ENCODE measurements at regions not wholly inside any gene's neighbourhood (a gene's known extent, or its start where the extent isn't known, plus 50 kb on each side); places are given as distances from the start of the nearest gene placed in this dataset.

DNA sequence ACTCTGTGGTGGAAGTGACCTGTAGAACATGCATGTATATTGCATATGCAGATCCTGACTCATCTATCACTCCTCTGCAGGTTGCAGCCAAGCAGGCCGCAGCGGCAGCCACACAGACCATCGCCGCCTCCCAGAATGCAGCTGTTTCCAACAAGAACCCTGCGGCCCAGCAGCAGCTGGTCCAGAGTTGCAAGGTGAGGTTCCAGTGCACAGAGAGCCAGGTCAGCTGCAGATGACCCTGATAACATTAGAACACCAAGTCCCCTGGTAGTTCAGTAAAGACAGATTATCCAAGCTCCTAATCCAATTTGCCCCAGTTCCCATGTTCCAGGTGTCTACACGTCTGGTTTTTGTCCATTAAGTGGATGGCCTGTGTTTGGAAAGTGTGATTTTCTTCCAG, 325.1 kb upstream of the TPM1 start:
- no peaks in the 10 kb centered on the region for H3K79me2 ChIP-seq (ENCODE audit: low read length)
- H3K27ac ChIP-seq (ENCODE audit: low read length), result no peak overlapping the region
- H3K9me3 ChIP-seq (replicated peaks; ENCODE audit: insufficient read depth, low read length), result no peaks in the 10 kb centered on the region
- no peak overlapping the region for H3K4me2 ChIP-seq (ENCODE audit: low read depth, low read length)
- DNase-seq, result no peak
- no peak overlapping the region for H3K4me3 ChIP-seq (ENCODE audit: low read length)
- H3K4me1 ChIP-seq (ENCODE audit: low read length), result no peaks in the 10 kb centered on the region
- TF ChIP-seq EZH2 (optimal IDR thresholded peaks at IDR 0.05; ENCODE audit: low read depth, low read length) (no peak), EZH2phosphoT487 (IDR thresholded peaks at IDR 0.05; ENCODE audit: low read length) (no peak), CTCF (IDR thresholded peaks at IDR 0.05; ENCODE audit: low read length) (no peak)
- H3K27me3 ChIP-seq (replicated peaks; ENCODE audit: insufficient read depth, low read length), result no peaks in the 10 kb centered on the region
- no peak overlapping the region for H3K9ac ChIP-seq (ENCODE audit: low read length)
- no peak overlapping the region for H2AFZ ChIP-seq (ENCODE audit: low read length)
- H3K9me2 ChIP-seq (replicated peaks; ENCODE audit: insufficient read depth, low read length), result no peaks in the 10 kb centered on the region
- H3F3A ChIP-seq (ENCODE audit: insufficient read depth, low read length), result no peaks in the 10 kb centered on the region
- H4K20me1 ChIP-seq (ENCODE audit: insufficient read depth, low read length), result no peaks in the 10 kb centered on the region
- H3K36me3 ChIP-seq (replicated peaks; ENCODE audit: insufficient read depth, low read length), result no peaks in the 10 kb centered on the region

DNA sequence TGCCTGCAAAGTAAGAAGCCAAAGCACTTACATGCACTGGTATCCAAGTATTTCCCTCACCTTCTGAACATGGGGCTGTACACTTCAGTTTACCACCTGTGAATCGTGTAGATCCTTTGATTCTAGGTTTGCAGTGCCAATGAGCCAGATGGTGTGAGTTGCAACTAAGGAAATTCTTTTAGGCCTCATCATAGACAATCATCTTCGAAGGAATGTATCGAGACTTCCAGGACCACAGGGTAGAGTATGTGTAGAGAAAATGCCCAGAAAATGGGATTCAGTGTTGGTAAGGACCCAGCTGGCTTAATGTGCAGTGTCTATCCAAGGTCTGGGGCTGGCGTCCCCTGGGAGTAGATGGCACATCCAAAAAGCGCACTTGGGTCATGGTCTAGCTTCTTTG, 323.2 kb upstream of the TPM1 start:
- H4K20me1 ChIP-seq (ENCODE audit: insufficient read depth, low read length), result no peaks in the 10 kb centered on the region
- TF ChIP-seq EZH2phosphoT487 (IDR thresholded peaks at IDR 0.05; ENCODE audit: low read length) (no peak), CTCF (IDR thresholded peaks at IDR 0.05; ENCODE audit: low read length) (no peak), EZH2 (optimal IDR thresholded peaks at IDR 0.05; ENCODE audit: low read depth, low read length) (no peak)

GRCh38 chr15:62722237-62722636, 320.3 kb upstream of the TPM1 start:
- H4K20me1 ChIP-seq (ENCODE audit: insufficient read depth, low read length), result no peaks in the 10 kb centered on the region
- no peak overlapping the region for H3K9ac ChIP-seq (ENCODE audit: low read length)
- no peaks in the 10 kb centered on the region for H3K36me3 ChIP-seq (replicated peaks; ENCODE audit: insufficient read depth, low read length)
- H3K79me2 ChIP-seq (ENCODE audit: low read length), result no peaks in the 10 kb centered on the region
- H3K4me3 ChIP-seq (ENCODE audit: low read length), result no peak overlapping the region
- TF ChIP-seq EZH2 (optimal IDR thresholded peaks at IDR 0.05; ENCODE audit: low read depth, low read length), result no peak
- no peak for TF ChIP-seq CTCF (IDR thresholded peaks at IDR 0.05; ENCODE audit: low read length)
- no peak for TF ChIP-seq EZH2phosphoT487 (IDR thresholded peaks at IDR 0.05; ENCODE audit: low read length)
- H3K9me3 ChIP-seq (replicated peaks; ENCODE audit: insufficient read depth, low read length), result no peaks in the 10 kb centered on the region
- no peaks in the 10 kb centered on the region for H3K27me3 ChIP-seq (replicated peaks; ENCODE audit: insufficient read depth, low read length)
- H3K4me1 ChIP-seq (ENCODE audit: low read length), result no peaks in the 10 kb centered on the region
- H2AFZ ChIP-seq (ENCODE audit: low read length), result no peak overlapping the region
- no peak overlapping the region for H3K27ac ChIP-seq (ENCODE audit: low read length)
- H3K4me2 ChIP-seq (ENCODE audit: low read depth, low read length), result no peak overlapping the region
- H3K9me2 ChIP-seq (replicated peaks; ENCODE audit: insufficient read depth, low read length), result no peaks in the 10 kb centered on the region
- no peaks in the 10 kb centered on the region for H3F3A ChIP-seq (ENCODE audit: insufficient read depth, low read length)
- DNase-seq, result no peak

More for the DNA sequence above, 323.2 kb upstream of the TPM1 start:
- no peak overlapping the region for H3K4me2 ChIP-seq (ENCODE audit: low read depth, low read length)
- H3K9ac ChIP-seq (ENCODE audit: low read length), result no peak overlapping the region
- no peak overlapping the region for H3K27ac ChIP-seq (ENCODE audit: low read length)
- no peak overlapping the region for H2AFZ ChIP-seq (ENCODE audit: low read length)
- H3K4me1 ChIP-seq (ENCODE audit: low read length), result no peaks in the 10 kb centered on the region
- DNase-seq, result no peak
- H3K27me3 ChIP-seq (replicated peaks; ENCODE audit: insufficient read depth, low read length), result no peaks in the 10 kb centered on the region
- H3K79me2 ChIP-seq (ENCODE audit: low read length), result no peaks in the 10 kb centered on the region
- no peaks in the 10 kb centered on the region for H3K36me3 ChIP-seq (replicated peaks; ENCODE audit: insufficient read depth, low read length)
- H3F3A ChIP-seq (ENCODE audit: insufficient read depth, low read length), result no peaks in the 10 kb centered on the region
- no peaks in the 10 kb centered on the region for H3K9me3 ChIP-seq (replicated peaks; ENCODE audit: insufficient read depth, low read length)
- H3K9me2 ChIP-seq (replicated peaks; ENCODE audit: insufficient read depth, low read length), result no peaks in the 10 kb centered on the region
- no peak overlapping the region for H3K4me3 ChIP-seq (ENCODE audit: low read length)

Measured in MM.1S (cell line).